HG02870 (cell line): ENCODE measurements at regions not wholly inside any gene's neighbourhood (a gene's known extent, or its start where the extent isn't known, plus 50 kb on each side); places are given as distances from the start of the nearest gene placed in this dataset.
"Not testable (repeated sequence)": the region's sequence is repeated elsewhere in the genome, so short reads cannot be mapped to it uniquely, and the experiment has no call there.

ENCODE experiments used
- ATAC-seq: cut with Tn5 transposase; IDR thresholded peaks from one replicate; pipeline ENCODE4 v1.9.1; 2021; ENCODE audit warnings: mild to moderate bottlenecking, moderate library complexity; ENCODE audit not compliant: unreplicated experiment

- ATAC-seq = no peak
Measured at GRCh38 chr6:114995526-114995925, 652.7 kb upstream of the HS3ST5 start.

- peak; percentile 98 for ATAC-seq
Measured at GRCh38 chr6:114989279-114989964, 646.6 kb upstream of the HS3ST5 start.

- ATAC-seq = no peak
Measured at GRCh38 chr6:114987281-114987680, 644.5 kb upstream of the HS3ST5 start.

GRCh38 chr6:114955363-114955762 lies 612.5 kb upstream of the HS3ST5 start:
- ATAC-seq = peak; percentile 64

- ATAC-seq = no peak
Measured at GRCh38 chr6:114952229-114952628, 609.4 kb upstream of the HS3ST5 start.

GRCh38 chr6:114945392-114945791 lies 602.6 kb upstream of the HS3ST5 start:
- no peak for ATAC-seq

- ATAC-seq = no peak
Measured at GRCh38 chr6:114941078-114941477, 598.3 kb upstream of the HS3ST5 start.

GRCh38 chr6:114940181-114940580 lies 597.4 kb upstream of the HS3ST5 start:
- no peak for ATAC-seq

GRCh38 chr6:114939630-114940029 lies 596.8 kb upstream of the HS3ST5 start:
- no peak for ATAC-seq

GRCh38 chr6:114936080-114936479 lies 593.3 kb upstream of the HS3ST5 start:
- no peak for ATAC-seq

GRCh38 chr6:114934079-114934478 lies 591.3 kb upstream of the HS3ST5 start:
- no peak for ATAC-seq

GRCh38 chr6:114928731-114929130 lies 585.9 kb upstream of the HS3ST5 start:
- not testable (repeated sequence) for ATAC-seq

- no peak for ATAC-seq
Measured at GRCh38 chr6:114906096-114906495, 563.3 kb upstream of the HS3ST5 start.

GRCh38 chr6:114897536-114897935 lies 554.7 kb upstream of the HS3ST5 start:
- ATAC-seq = no peak

GRCh38 chr6:114892211-114892610 lies 549.4 kb upstream of the HS3ST5 start:
- no peak for ATAC-seq

- ATAC-seq = no peak
Measured at GRCh38 chr6:114888241-114888640, 545.4 kb upstream of the HS3ST5 start.

- ATAC-seq = no peak
Measured at GRCh38 chr6:114886670-114887436, 544.0 kb upstream of the HS3ST5 start.

GRCh38 chr6:114879693-114880092 lies 536.9 kb upstream of the HS3ST5 start:
- ATAC-seq = no peak

- ATAC-seq = no peak
Measured at GRCh38 chr6:114878091-114878490, 535.3 kb upstream of the HS3ST5 start.

GRCh38 chr6:114874410-114874809 lies 531.6 kb upstream of the HS3ST5 start:
- ATAC-seq = no peak

- not testable (repeated sequence) for ATAC-seq
Measured at GRCh38 chr6:114865506-114865905, 522.7 kb upstream of the HS3ST5 start.

- no peak for ATAC-seq
Measured at GRCh38 chr6:114863610-114864009, 520.8 kb upstream of the HS3ST5 start.
